ENCODE measurements at regions not wholly inside any gene's neighbourhood (a gene's known extent, or its start where the extent isn't known, plus 50 kb on each side); places are given as distances from the start of the nearest gene placed in this dataset.

DNA sequence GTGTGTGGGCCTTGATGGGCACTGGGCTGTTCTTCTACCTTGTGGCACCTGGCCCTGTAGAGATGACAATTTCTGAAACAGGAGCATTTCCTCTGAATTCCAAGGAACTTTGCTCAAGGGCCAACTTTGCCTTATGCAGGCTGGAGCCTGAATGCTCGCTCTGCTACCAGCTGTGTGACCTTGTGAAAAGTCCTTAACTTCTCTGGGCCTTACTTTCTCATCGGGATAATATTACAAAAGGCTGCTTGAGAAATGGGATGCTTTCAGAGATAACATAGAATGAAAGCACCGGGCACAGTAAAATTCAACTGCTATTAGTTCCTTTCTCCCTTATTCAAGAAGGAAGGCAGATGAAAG is 58.8 kb downstream of the GADD45G start (continued):
- TF ChIP-seq, protein P1, sequence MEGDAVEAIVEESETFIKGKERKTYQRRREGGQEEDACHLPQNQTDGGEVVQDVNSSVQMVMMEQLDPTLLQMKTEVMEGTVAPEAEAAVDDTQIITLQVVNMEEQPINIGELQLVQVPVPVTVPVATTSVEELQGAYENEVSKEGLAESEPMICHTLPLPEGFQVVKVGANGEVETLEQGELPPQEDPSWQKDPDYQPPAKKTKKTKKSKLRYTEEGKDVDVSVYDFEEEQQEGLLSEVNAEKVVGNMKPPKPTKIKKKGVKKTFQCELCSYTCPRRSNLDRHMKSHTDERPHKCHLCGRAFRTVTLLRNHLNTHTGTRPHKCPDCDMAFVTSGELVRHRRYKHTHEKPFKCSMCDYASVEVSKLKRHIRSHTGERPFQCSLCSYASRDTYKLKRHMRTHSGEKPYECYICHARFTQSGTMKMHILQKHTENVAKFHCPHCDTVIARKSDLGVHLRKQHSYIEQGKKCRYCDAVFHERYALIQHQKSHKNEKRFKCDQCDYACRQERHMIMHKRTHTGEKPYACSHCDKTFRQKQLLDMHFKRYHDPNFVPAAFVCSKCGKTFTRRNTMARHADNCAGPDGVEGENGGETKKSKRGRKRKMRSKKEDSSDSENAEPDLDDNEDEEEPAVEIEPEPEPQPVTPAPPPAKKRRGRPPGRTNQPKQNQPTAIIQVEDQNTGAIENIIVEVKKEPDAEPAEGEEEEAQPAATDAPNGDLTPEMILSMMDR (conservative IDR thresholded peaks at IDR 0.05; ENCODE audit: low read depth in 2 of 2): no peak
- TF ChIP-seq STAT1 (IDR thresholded peaks at IDR 0.05; ENCODE audit: unreplicated experiment): no peak
- no peak for TF ChIP-seq ZNF114 (CRISPR knock-in tag; IDR thresholded peaks at IDR 0.05)
- no peak for TF ChIP-seq JUNB (IDR thresholded peaks at IDR 0.05; ENCODE audit: unreplicated experiment)
- TF ChIP-seq, protein P2, sequence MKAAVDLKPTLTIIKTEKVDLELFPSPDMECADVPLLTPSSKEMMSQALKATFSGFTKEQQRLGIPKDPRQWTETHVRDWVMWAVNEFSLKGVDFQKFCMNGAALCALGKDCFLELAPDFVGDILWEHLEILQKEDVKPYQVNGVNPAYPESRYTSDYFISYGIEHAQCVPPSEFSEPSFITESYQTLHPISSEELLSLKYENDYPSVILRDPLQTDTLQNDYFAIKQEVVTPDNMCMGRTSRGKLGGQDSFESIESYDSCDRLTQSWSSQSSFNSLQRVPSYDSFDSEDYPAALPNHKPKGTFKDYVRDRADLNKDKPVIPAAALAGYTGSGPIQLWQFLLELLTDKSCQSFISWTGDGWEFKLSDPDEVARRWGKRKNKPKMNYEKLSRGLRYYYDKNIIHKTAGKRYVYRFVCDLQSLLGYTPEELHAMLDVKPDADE (IDR thresholded peaks at IDR 0.05): no peak

DNA sequence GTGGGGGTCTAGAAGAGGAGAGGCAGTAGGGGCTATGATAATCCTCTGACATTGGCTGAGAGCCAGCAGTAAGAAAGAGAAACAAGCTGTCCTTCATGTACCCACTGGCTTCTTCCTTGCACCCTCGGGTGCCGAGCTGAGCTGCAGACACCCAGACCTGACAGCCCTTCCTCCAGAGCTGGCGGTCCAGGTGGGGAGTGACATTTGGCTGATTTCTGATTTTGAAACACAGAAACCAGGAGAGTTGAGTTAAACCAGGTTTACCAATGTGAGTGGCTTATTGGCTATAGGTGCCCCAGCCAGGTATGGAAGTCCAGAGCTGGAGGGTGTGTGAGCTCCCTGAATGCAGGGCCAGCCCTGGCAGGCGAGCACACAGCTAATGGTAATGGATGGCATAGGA is 59.2 kb downstream of the GADD45G start:
- Mint-ChIP-seq H3K4me1 (peaks cover 43% of the 10 kb centered on the region), H3K4me3 (no peak overlapping the region), H3K27me3 (ENCODE audit: insufficient read depth, low read depth, poor library complexity) (peaks cover 10% of the 10 kb centered on the region), H3K27ac (no peak overlapping the region), H3K9me3 (no peaks in the 10 kb centered on the region), H3K36me3 (ENCODE audit: low read depth) (no peaks in the 10 kb centered on the region)
- Histone ChIP-seq H3K36me3 (ENCODE audit: insufficient read depth) (no peaks in the 10 kb centered on the region), H3K27me3 (ENCODE audit: insufficient read depth) (no peaks in the 10 kb centered on the region), H3K79me2 (replicated peaks; ENCODE audit: insufficient read depth) (no peaks in the 10 kb centered on the region), H3K4me3 (no peak overlapping the region), H3K4me2 (no peak overlapping the region), H2AFZ (no peak overlapping the region), H3K4me1 (ENCODE audit: insufficient read depth) (peaks cover 11% of the 10 kb centered on the region), H4K20me1 (replicated peaks; ENCODE audit: insufficient read depth) (no peaks in the 10 kb centered on the region), H3F3A (replicated peaks; ENCODE audit: low read depth) (no peaks in the 10 kb centered on the region), H3K27ac (ENCODE audit: low read depth) (no peak overlapping the region), H3K9me2 (ENCODE audit: insufficient read depth) (peaks cover 12% of the 10 kb centered on the region; the same call in 1 of the 2 replicates)
- DNase-seq (ENCODE audit: low spot score) (no peak), ATAC-seq (no peak)
- TF ChIP-seq JUNB (IDR thresholded peaks at IDR 0.05; ENCODE audit: unreplicated experiment) (no peak), NANOG (IDR thresholded peaks at IDR 0.05; ENCODE audit: borderline replicate concordance) (no peak), ZNF114 (CRISPR knock-in tag; IDR thresholded peaks at IDR 0.05) (no peak), EZH2 (IDR thresholded peaks at IDR 0.05; ENCODE audit: low read depth, unreplicated experiment) (no peak), POLR2AphosphoS5 (IDR thresholded peaks at IDR 0.05; ENCODE audit: low read depth) (no peak), ZNF331 (CRISPR knock-in tag; IDR thresholded peaks at IDR 0.05; ENCODE audit: low read depth) (no peak), CREB1 (CRISPR knock-in tag; IDR thresholded peaks at IDR 0.05; ENCODE audit: low read depth) (no peak), STAT1 (IDR thresholded peaks at IDR 0.05; ENCODE audit: unreplicated experiment) (no peak), EZH2phosphoT487 (IDR thresholded peaks at IDR 0.05; ENCODE audit: unreplicated experiment) (no peak)
- TF ChIP-seq, protein P1 (conservative IDR thresholded peaks at IDR 0.05; ENCODE audit: low read depth in 2 of 2): no peak
- TF ChIP-seq, protein P3, sequence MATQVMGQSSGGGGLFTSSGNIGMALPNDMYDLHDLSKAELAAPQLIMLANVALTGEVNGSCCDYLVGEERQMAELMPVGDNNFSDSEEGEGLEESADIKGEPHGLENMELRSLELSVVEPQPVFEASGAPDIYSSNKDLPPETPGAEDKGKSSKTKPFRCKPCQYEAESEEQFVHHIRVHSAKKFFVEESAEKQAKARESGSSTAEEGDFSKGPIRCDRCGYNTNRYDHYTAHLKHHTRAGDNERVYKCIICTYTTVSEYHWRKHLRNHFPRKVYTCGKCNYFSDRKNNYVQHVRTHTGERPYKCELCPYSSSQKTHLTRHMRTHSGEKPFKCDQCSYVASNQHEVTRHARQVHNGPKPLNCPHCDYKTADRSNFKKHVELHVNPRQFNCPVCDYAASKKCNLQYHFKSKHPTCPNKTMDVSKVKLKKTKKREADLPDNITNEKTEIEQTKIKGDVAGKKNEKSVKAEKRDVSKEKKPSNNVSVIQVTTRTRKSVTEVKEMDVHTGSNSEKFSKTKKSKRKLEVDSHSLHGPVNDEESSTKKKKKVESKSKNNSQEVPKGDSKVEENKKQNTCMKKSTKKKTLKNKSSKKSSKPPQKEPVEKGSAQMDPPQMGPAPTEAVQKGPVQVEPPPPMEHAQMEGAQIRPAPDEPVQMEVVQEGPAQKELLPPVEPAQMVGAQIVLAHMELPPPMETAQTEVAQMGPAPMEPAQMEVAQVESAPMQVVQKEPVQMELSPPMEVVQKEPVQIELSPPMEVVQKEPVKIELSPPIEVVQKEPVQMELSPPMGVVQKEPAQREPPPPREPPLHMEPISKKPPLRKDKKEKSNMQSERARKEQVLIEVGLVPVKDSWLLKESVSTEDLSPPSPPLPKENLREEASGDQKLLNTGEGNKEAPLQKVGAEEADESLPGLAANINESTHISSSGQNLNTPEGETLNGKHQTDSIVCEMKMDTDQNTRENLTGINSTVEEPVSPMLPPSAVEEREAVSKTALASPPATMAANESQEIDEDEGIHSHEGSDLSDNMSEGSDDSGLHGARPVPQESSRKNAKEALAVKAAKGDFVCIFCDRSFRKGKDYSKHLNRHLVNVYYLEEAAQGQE (IDR thresholded peaks at IDR 0.05; ENCODE audit: unreplicated experiment): no peak

All from GM23338 (cell line).